ENCODE measurements at regions not wholly inside any gene's neighbourhood (a gene's known extent, or its start where the extent isn't known, plus 50 kb on each side); places are given as distances from the start of the nearest gene placed in this dataset.

DNA sequence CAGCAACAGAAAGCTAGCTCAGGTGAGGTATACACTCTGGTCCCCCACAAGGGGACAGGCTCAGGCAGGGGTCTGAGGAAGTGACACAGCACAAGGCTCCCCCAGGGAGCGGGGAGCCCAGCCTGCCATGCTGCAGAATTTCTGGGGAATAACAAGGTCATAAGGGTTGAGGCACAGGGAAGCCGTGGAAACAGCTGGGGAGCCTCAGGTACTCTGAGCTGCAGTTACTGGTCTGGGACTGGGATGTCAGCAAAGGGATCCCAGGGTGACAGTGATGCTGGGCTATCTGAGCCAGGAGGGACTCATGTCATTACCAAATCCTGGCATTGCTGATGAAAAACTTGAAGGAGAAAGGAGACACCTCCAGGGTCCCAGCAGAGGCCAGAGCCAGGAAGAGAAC, 64.4 kb upstream of the NANOS1 start:
- no peak overlapping the region for H3K23ac ChIP-seq (ENCODE audit: low read depth, low read length, poor library complexity)
- H3K27me3 ChIP-seq (ENCODE audit: control insufficient read depth in 3 of 3, insufficient read depth in 3 of 3, low read depth in 1 of 3, low read length in 3 of 3) = peaks cover 0 to 10% (median 0%) of the 10 kb centered on the region in 3 experiments
- H3K4ac ChIP-seq (ENCODE audit: low read length) = no peak overlapping the region
- H2AFZ ChIP-seq (ENCODE audit: low read length) = no peak overlapping the region
- DNase-seq (ENCODE audit: low spot score) = no peak
- no peak overlapping the region for H2BK15ac ChIP-seq (ENCODE audit: low read length)
- H3K18ac ChIP-seq (ENCODE audit: low read length) = no peak overlapping the region
- H4K91ac ChIP-seq (ENCODE audit: low read depth, low read length, poor library complexity) = no peak overlapping the region
- H3K36me3 ChIP-seq (replicated peaks in 1 of 2; ENCODE audit: control insufficient read depth in 2 of 2, insufficient read depth in 2 of 2, low read length in 2 of 2) = no peaks in the 10 kb centered on the region
- peaks cover 0 to 10% of the 10 kb centered on the region in 2 donors for H3K4me1 ChIP-seq (ENCODE audit: control insufficient read depth in 2 of 2, insufficient read depth in 1 of 2, low read depth in 1 of 2, low read length in 2 of 2)
- no CpG with 5 or more reads among the region's 2 CpGs for WGBS, 2 donors (ENCODE audit: extremely low coverage in 2 of 2, insufficient read length in 2 of 2, insufficient replicate concordance in 1 of 2)
- no peak overlapping the region for H2AK5ac ChIP-seq (ENCODE audit: low read depth, low read length)
- no peak overlapping the region for H3K4me2 ChIP-seq (ENCODE audit: insufficient read depth, low read length, poor library complexity, severe bottlenecking)
- H3K79me1 ChIP-seq (ENCODE audit: low read depth, low read length) = no peaks in the 10 kb centered on the region
- H3K27ac ChIP-seq (replicated peaks; ENCODE audit: low read length) = no peak overlapping the region
- H3K9ac ChIP-seq (ENCODE audit: low read depth, low read length, poor library complexity) = no peak overlapping the region
- H2BK120ac ChIP-seq (ENCODE audit: low read depth, low read length) = no peak overlapping the region
- H2BK5ac ChIP-seq (ENCODE audit: low read length) = peak overlapping the region; percentile 45
- H3K4me3 ChIP-seq (ENCODE audit: low read length in 2 of 2) = no peak overlapping the region
- H4K8ac ChIP-seq (ENCODE audit: low read depth, low read length) = no peak overlapping the region
- H2BK12ac ChIP-seq (ENCODE audit: low read length) = no peak overlapping the region
- H3K9me3 ChIP-seq (replicated peaks in 1 of 2; ENCODE audit: control insufficient read depth in 2 of 2, insufficient read depth in 1 of 2, low read depth in 1 of 2, low read length in 2 of 2) = no peaks in the 10 kb centered on the region
- no peak overlapping the region for H3K14ac ChIP-seq (ENCODE audit: low read length)

DNA sequence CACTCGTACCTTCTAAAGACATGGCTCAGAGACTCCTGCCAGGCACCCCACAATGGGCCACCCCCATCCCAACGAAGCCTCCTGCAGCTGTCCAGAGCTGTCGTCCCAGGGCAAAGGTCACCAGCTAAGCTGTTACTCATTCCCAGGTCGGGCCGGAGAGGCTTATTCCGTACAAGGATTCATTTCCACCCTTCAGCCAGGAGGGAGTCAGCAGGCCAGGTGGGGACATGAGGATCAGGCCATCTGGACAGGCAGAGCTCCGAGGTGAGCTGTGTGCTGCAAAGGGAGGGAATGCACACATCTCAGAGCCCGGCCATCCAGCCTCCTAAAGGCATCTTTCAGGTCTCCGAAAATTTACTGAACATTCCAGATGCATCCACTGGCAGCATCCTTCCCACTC, 63.9 kb upstream of the NANOS1 start:
- Histone ChIP-seq H3K4me2 (ENCODE audit: insufficient read depth, low read length, poor library complexity, severe bottlenecking) (no peak overlapping the region), H3K9ac (ENCODE audit: low read depth, low read length, poor library complexity) (no peak overlapping the region), H2BK12ac (ENCODE audit: low read length) (no peak overlapping the region), H3K4me3 (ENCODE audit: low read length in 2 of 2) (no peak overlapping the region), H3K14ac (ENCODE audit: low read length) (no peak overlapping the region), H2BK120ac (ENCODE audit: low read depth, low read length) (no peak overlapping the region), H3K27me3 (ENCODE audit: control insufficient read depth in 3 of 3, insufficient read depth in 3 of 3, low read depth in 1 of 3, low read length in 3 of 3) (peaks cover 0 to 10% (median 0%) of the 10 kb centered on the region in 3 experiments), H3K79me1 (ENCODE audit: low read depth, low read length) (no peaks in the 10 kb centered on the region), H4K8ac (ENCODE audit: low read depth, low read length) (no peak overlapping the region), H3K18ac (ENCODE audit: low read length) (no peak overlapping the region), H3K9me3 (replicated peaks in 1 of 2; ENCODE audit: control insufficient read depth in 2 of 2, insufficient read depth in 1 of 2, low read depth in 1 of 2, low read length in 2 of 2) (no peaks in the 10 kb centered on the region), H3K36me3 (replicated peaks in 1 of 2; ENCODE audit: control insufficient read depth in 2 of 2, insufficient read depth in 2 of 2, low read length in 2 of 2) (no peaks in the 10 kb centered on the region), H3K23ac (ENCODE audit: low read depth, low read length, poor library complexity) (no peak overlapping the region), H2BK5ac (ENCODE audit: low read length) (no peak overlapping the region), H2AK5ac (ENCODE audit: low read depth, low read length) (no peak overlapping the region), H3K4me1 (ENCODE audit: control insufficient read depth in 2 of 2, insufficient read depth in 1 of 2, low read depth in 1 of 2, low read length in 2 of 2) (peaks cover 0 to 10% of the 10 kb centered on the region in 2 donors), H3K27ac (replicated peaks; ENCODE audit: low read length) (no peak overlapping the region), H3K4ac (ENCODE audit: low read length) (no peak overlapping the region), H4K91ac (ENCODE audit: low read depth, low read length, poor library complexity) (no peak overlapping the region), H2AFZ (ENCODE audit: low read length) (no peak overlapping the region), H2BK15ac (ENCODE audit: low read length) (no peak overlapping the region)
- WGBS, 2 donors (ENCODE audit: extremely low coverage in 2 of 2, insufficient read length in 2 of 2, insufficient replicate concordance in 1 of 2) = no CpG with 5 or more reads among the region's 9 CpGs
- no peak for DNase-seq (ENCODE audit: low spot score)

DNA sequence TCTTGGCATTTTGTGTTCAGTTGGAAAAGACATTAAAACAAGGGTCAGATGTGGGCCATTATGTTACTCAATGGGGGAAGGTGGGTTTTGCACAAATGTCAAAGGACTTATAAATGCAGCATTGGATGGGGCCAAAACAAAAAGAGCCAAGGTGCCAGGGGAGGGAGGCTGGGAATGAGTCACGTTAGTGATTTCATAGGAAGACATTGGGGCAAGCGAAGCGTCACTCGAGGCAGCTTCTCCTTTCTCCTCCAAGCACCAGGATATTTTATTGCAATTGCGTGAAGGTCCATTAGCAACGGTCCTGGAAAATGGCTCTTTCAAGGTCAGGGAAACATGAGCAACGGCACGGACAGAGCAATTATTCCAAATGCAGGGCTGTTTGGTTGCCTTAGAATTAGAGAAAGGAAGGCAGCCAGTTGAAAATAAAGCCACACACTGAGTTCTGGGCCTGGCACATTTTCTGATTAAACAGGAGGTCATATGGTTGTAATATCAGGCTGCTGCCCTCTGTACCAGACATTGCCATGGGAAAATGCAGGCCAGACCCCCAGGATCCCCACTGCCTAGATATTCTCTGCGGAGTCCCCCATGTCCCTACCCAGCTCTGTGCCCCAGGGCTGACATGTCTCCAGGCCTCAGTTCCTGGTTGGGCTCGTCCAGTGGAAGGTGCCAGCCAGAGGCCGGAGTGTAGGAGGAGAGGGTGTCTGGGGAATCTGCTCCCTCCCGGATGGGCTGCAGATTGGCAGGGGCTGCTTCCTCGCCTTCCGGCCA, 63.3 kb upstream of the NANOS1 start:
- Histone ChIP-seq H2AFZ (ENCODE audit: low read length) (no peak overlapping the region), H3K79me1 (ENCODE audit: low read depth, low read length) (no peaks in the 10 kb centered on the region), H3K9ac (ENCODE audit: low read depth, low read length, poor library complexity) (no peak overlapping the region), H3K36me3 (replicated peaks in 1 of 2; ENCODE audit: control insufficient read depth in 2 of 2, insufficient read depth in 2 of 2, low read length in 2 of 2) (no peaks in the 10 kb centered on the region), H3K9me3 (replicated peaks in 1 of 2; ENCODE audit: control insufficient read depth in 2 of 2, insufficient read depth in 1 of 2, low read depth in 1 of 2, low read length in 2 of 2) (no peaks in the 10 kb centered on the region), H2BK15ac (ENCODE audit: low read length) (peak overlapping the region; percentile 18), H4K91ac (ENCODE audit: low read depth, low read length, poor library complexity) (no peak overlapping the region), H3K14ac (ENCODE audit: low read length) (no peak overlapping the region), H3K4me1 (ENCODE audit: control insufficient read depth in 2 of 2, insufficient read depth in 1 of 2, low read depth in 1 of 2, low read length in 2 of 2) (peaks cover 0 to 10% of the 10 kb centered on the region in 2 donors), H3K4me3 (ENCODE audit: low read length in 2 of 2) (no peak overlapping the region), H2AK5ac (ENCODE audit: low read depth, low read length) (no peak overlapping the region), H3K23ac (ENCODE audit: low read depth, low read length, poor library complexity) (no peak overlapping the region), H3K27me3 (ENCODE audit: control insufficient read depth in 3 of 3, insufficient read depth in 3 of 3, low read depth in 1 of 3, low read length in 3 of 3) (peaks cover 0 to 10% (median 0%) of the 10 kb centered on the region in 3 experiments), H4K8ac (ENCODE audit: low read depth, low read length) (no peak overlapping the region), H2BK5ac (ENCODE audit: low read length) (no peak overlapping the region), H2BK120ac (ENCODE audit: low read depth, low read length) (no peak overlapping the region), H3K4ac (ENCODE audit: low read length) (no peak overlapping the region), H3K27ac (replicated peaks; ENCODE audit: low read length) (no peak overlapping the region), H2BK12ac (ENCODE audit: low read length) (no peak overlapping the region), H3K18ac (ENCODE audit: low read length) (peak overlapping the region; percentile 1), H3K4me2 (ENCODE audit: insufficient read depth, low read length, poor library complexity, severe bottlenecking) (no peak overlapping the region)
- no peak for DNase-seq (ENCODE audit: low spot score)
- WGBS, 2 donors (ENCODE audit: extremely low coverage in 2 of 2, insufficient read length in 2 of 2, insufficient replicate concordance in 1 of 2) = no CpG with 5 or more reads among the region's 14 CpGs

DNA sequence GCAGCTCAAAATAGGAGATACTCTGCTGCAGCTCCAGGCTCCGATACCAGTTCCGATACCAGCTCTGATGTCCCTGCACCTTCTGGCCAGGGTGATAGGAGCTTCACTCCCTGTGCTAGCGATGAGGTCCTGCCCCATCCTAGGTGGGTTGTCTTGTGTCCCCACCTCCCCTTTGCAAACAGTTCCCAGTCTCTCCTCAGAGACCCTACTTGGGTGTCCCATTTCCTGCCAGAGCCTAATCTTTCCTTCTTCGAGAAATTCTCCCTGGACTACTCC, 62.7 kb upstream of the NANOS1 start:
- Histone ChIP-seq H3K23ac (ENCODE audit: low read depth, low read length, poor library complexity) (no peak overlapping the region), H4K8ac (ENCODE audit: low read depth, low read length) (no peak overlapping the region), H3K79me1 (ENCODE audit: low read depth, low read length) (no peaks in the 10 kb centered on the region), H3K14ac (ENCODE audit: low read length) (no peak overlapping the region), H3K9ac (ENCODE audit: low read depth, low read length, poor library complexity) (no peak overlapping the region), H2BK15ac (ENCODE audit: low read length) (peak overlapping the region; percentile 18), H3K4me2 (ENCODE audit: insufficient read depth, low read length, poor library complexity, severe bottlenecking) (no peak overlapping the region), H4K91ac (ENCODE audit: low read depth, low read length, poor library complexity) (no peak overlapping the region), H3K18ac (ENCODE audit: low read length) (peak overlapping the region; percentile 1), H3K9me3 (replicated peaks in 1 of 2; ENCODE audit: control insufficient read depth in 2 of 2, insufficient read depth in 1 of 2, low read depth in 1 of 2, low read length in 2 of 2) (no peaks in the 10 kb centered on the region), H3K4me1 (ENCODE audit: control insufficient read depth in 2 of 2, insufficient read depth in 1 of 2, low read depth in 1 of 2, low read length in 2 of 2) (peaks cover 0 to 10% of the 10 kb centered on the region in 2 donors), H2BK5ac (ENCODE audit: low read length) (no peak overlapping the region), H2BK120ac (ENCODE audit: low read depth, low read length) (no peak overlapping the region), H3K27me3 (ENCODE audit: control insufficient read depth in 3 of 3, insufficient read depth in 3 of 3, low read depth in 1 of 3, low read length in 3 of 3) (peaks cover 0 to 10% (median 0%) of the 10 kb centered on the region in 3 experiments), H2BK12ac (ENCODE audit: low read length) (no peak overlapping the region), H3K4ac (ENCODE audit: low read length) (no peak overlapping the region), H3K27ac (replicated peaks; ENCODE audit: low read length) (no peak overlapping the region), H3K36me3 (replicated peaks in 1 of 2; ENCODE audit: control insufficient read depth in 2 of 2, insufficient read depth in 2 of 2, low read length in 2 of 2) (no peaks in the 10 kb centered on the region), H2AK5ac (ENCODE audit: low read depth, low read length) (no peak overlapping the region), H3K4me3 (ENCODE audit: low read length in 2 of 2) (no peak overlapping the region), H2AFZ (ENCODE audit: low read length) (no peak overlapping the region)
- no CpG with 5 or more reads among the region's 4 CpGs for WGBS, 2 donors (ENCODE audit: extremely low coverage in 2 of 2, insufficient read length in 2 of 2, insufficient replicate concordance in 1 of 2)
- no peak for DNase-seq (ENCODE audit: low spot score)
